ENCODE measurements at regions not wholly inside any gene's neighbourhood (a gene's known extent, or its start where the extent isn't known, plus 50 kb on each side); places are given as distances from the start of the nearest gene placed in this dataset.

DNA sequence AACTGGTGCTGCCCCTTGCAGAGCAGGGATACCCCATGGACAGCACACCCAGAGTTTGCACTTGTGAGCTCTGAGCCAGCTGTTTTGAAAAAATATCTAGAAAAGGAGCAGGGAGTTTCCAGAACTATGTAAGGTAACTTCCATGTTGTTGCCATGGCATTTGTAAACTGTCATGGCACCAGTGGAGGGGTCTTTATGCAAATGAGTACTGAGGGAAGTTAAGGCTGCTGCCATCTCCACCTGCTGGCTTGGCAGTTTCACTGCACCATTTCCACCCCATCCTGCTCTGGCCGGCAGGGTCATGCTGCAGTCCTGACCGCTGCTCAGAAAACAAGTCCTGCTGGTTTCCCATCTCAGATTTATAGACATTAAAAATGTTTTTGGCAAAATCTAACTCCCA, 52.3 kb upstream of the SNTG2 start:
- POLR2A ChIA-PET, result no interaction called here
- TF ChIP-seq, protein P1, sequence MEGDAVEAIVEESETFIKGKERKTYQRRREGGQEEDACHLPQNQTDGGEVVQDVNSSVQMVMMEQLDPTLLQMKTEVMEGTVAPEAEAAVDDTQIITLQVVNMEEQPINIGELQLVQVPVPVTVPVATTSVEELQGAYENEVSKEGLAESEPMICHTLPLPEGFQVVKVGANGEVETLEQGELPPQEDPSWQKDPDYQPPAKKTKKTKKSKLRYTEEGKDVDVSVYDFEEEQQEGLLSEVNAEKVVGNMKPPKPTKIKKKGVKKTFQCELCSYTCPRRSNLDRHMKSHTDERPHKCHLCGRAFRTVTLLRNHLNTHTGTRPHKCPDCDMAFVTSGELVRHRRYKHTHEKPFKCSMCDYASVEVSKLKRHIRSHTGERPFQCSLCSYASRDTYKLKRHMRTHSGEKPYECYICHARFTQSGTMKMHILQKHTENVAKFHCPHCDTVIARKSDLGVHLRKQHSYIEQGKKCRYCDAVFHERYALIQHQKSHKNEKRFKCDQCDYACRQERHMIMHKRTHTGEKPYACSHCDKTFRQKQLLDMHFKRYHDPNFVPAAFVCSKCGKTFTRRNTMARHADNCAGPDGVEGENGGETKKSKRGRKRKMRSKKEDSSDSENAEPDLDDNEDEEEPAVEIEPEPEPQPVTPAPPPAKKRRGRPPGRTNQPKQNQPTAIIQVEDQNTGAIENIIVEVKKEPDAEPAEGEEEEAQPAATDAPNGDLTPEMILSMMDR (IDR thresholded peaks at IDR 0.05), result peak; percentile 41
- TF ChIP-seq REST (IDR thresholded peaks at IDR 0.05; ENCODE audit: insufficient read depth in 1 of 2, low read depth in 2 of 2, low read length in 1 of 2) (no peak), SIN3A (IDR thresholded peaks at IDR 0.05; ENCODE audit: borderline replicate concordance, insufficient read depth, low read depth, low read length) (no peak)
- intact Hi-C loops (cut with micrococcal nuclease; ENCODE audit: unreplicated experiment), result no loop called here

GRCh38 chr2:897091-897490, 53.6 kb upstream of the SNTG2 start:
- Histone ChIP-seq H3K4me3 (ENCODE audit: low read depth in 2 of 2, low read length in 2 of 2) (no peak overlapping the region), H3K4me1 (ENCODE audit: control insufficient read depth, insufficient read depth, low read length) (0 out of 2 replicates have a peak, but pooled peaks cover 5% of the 10 kb centered on the region), H3K36me3 (ENCODE audit: control insufficient read depth, insufficient read depth, low read length) (no peaks in the 10 kb centered on the region), H3K9me3 (ENCODE audit: control insufficient read depth, insufficient read depth, low read depth, low read length) (no peaks in the 10 kb centered on the region), H3K27ac (ENCODE audit: low read length) (no peak overlapping the region), H3K27me3 (ENCODE audit: control insufficient read depth, insufficient read depth, low read length) (no peaks in the 10 kb centered on the region; the same call in 1 of the 2 replicates)
- in situ Hi-C loops (cut with HindIII; ENCODE audit: low pct_unique_long_range_greater_than_20kb, low sequenced_read_pairs) (no loop called here), intact Hi-C loops (cut with micrococcal nuclease; ENCODE audit: unreplicated experiment) (no loop called here)
- ATAC-seq (no peak), DNase-seq (ENCODE audit: low read depth, low spot score) (no peak)
- ChIA-PET POLR2A (no interaction called here), CTCF (no interaction called here)
- no TSS peak for BruUV-seq (replicated peaks)
- TF ChIP-seq SIN3A (IDR thresholded peaks at IDR 0.05; ENCODE audit: borderline replicate concordance, insufficient read depth, low read depth, low read length), result no peak

More for the DNA sequence above, 52.3 kb upstream of the SNTG2 start:
- H3K4me1 ChIP-seq (ENCODE audit: control insufficient read depth, insufficient read depth, low read length), result 0 out of 2 replicates have a peak, but pooled peaks cover 3% of the 10 kb centered on the region
- in situ Hi-C loops (cut with HindIII; ENCODE audit: low pct_unique_long_range_greater_than_20kb, low sequenced_read_pairs), result no loop called here
- no peaks in the 10 kb centered on the region for H3K27me3 ChIP-seq (ENCODE audit: control insufficient read depth, insufficient read depth, low read length)
- no peak for DNase-seq (ENCODE audit: low read depth, low spot score)
- no peak overlapping the region for H3K4me3 ChIP-seq (ENCODE audit: low read depth in 2 of 2, low read length in 2 of 2)
- H3K36me3 ChIP-seq (ENCODE audit: control insufficient read depth, insufficient read depth, low read length), result no peaks in the 10 kb centered on the region
- no peak overlapping the region for H3K27ac ChIP-seq (ENCODE audit: low read length)
- CTCF ChIA-PET, result no interaction called here
- ATAC-seq, result no peak
- no TSS peak for BruUV-seq (replicated peaks)
- no peaks in the 10 kb centered on the region for H3K9me3 ChIP-seq (ENCODE audit: control insufficient read depth, insufficient read depth, low read depth, low read length)

GRCh38 chr2:893311-893710, 57.3 kb upstream of the SNTG2 start:
- intact Hi-C loops (cut with micrococcal nuclease; ENCODE audit: unreplicated experiment) (no loop called here), in situ Hi-C loops (cut with HindIII; ENCODE audit: low pct_unique_long_range_greater_than_20kb, low sequenced_read_pairs) (no loop called here)
- ChIA-PET POLR2A (no interaction called here), CTCF (no interaction called here)
- TF ChIP-seq, protein P1 (IDR thresholded peaks at IDR 0.05), result no peak
- TF ChIP-seq TCF7L2 (IDR thresholded peaks at IDR 0.05; ENCODE audit: low read depth, low read length) (no peak), POLR2AphosphoS5 (IDR thresholded peaks at IDR 0.05; ENCODE audit: low read depth, low read length) (no peak), SIN3A (IDR thresholded peaks at IDR 0.05; ENCODE audit: borderline replicate concordance, insufficient read depth, low read depth, low read length) (no peak), REST (IDR thresholded peaks at IDR 0.05; ENCODE audit: insufficient read depth in 1 of 2, low read depth in 2 of 2, low read length in 1 of 2) (no peak)
- Histone ChIP-seq H3K27ac (ENCODE audit: low read length) (no peak overlapping the region), H3K36me3 (ENCODE audit: control insufficient read depth, insufficient read depth, low read length) (no peaks in the 10 kb centered on the region), H3K4me3 (ENCODE audit: low read depth in 2 of 2, low read length in 2 of 2) (no peak overlapping the region; a peak in 1 of 4 replicates), H3K4me1 (ENCODE audit: control insufficient read depth, insufficient read depth, low read length) (0 out of 2 replicates have a peak, but pooled peaks cover 5% of the 10 kb centered on the region), H3K9me3 (ENCODE audit: control insufficient read depth, insufficient read depth, low read depth, low read length) (no peaks in the 10 kb centered on the region), H3K27me3 (ENCODE audit: control insufficient read depth, insufficient read depth, low read length) (peaks cover 6% of the 10 kb centered on the region; the same call in 1 of the 2 replicates)
- no TSS peak for BruUV-seq (replicated peaks)
- peak; percentile 86 for ATAC-seq
- DNase-seq (ENCODE audit: low read depth, low spot score), result no peak
